ENCODE measurements at regions not wholly inside any gene's neighbourhood (a gene's known extent, or its start where the extent isn't known, plus 50 kb on each side); places are given as distances from the start of the nearest gene placed in this dataset.
A peak's percentile ranks its signal among the peaks of the same experiment; 100 is the strongest.

DNA sequence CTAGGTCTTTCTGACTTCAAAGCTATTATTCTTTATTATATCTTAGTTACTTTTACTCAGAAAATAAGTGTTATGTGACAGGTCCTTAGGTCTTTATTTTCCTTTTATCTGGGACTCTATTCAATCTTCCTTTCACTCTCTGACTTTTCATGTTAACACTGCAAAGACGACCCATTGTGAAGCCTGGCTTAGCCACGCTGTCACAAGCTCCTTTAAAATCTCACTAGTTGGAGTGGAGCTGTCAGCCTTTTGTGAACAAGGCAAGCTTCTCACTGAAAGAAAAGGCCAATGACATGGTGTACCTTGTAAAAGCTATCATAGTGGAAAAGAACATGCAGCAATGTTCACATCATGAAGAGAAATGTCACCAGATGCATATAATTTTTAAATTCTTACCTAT lies 1130.7 kb upstream of the FAM98A start:
- H3K9me3 ChIP-seq (ENCODE audit: low read depth) = no peaks in the 10 kb centered on the region
- H3K4me1 ChIP-seq = peaks cover 51% of the 10 kb centered on the region
- no peak for TF ChIP-seq EZH2phosphoT487 (IDR thresholded peaks at IDR 0.05)
- no peak for TF ChIP-seq EZH2 (IDR thresholded peaks at IDR 0.05)
- TF ChIP-seq, protein P1, sequence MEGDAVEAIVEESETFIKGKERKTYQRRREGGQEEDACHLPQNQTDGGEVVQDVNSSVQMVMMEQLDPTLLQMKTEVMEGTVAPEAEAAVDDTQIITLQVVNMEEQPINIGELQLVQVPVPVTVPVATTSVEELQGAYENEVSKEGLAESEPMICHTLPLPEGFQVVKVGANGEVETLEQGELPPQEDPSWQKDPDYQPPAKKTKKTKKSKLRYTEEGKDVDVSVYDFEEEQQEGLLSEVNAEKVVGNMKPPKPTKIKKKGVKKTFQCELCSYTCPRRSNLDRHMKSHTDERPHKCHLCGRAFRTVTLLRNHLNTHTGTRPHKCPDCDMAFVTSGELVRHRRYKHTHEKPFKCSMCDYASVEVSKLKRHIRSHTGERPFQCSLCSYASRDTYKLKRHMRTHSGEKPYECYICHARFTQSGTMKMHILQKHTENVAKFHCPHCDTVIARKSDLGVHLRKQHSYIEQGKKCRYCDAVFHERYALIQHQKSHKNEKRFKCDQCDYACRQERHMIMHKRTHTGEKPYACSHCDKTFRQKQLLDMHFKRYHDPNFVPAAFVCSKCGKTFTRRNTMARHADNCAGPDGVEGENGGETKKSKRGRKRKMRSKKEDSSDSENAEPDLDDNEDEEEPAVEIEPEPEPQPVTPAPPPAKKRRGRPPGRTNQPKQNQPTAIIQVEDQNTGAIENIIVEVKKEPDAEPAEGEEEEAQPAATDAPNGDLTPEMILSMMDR (IDR thresholded peaks at IDR 0.05) = no peak
- H2AFZ ChIP-seq (replicated peaks) = no peak overlapping the region
- no peak overlapping the region for H3K9ac ChIP-seq
- H3K36me3 ChIP-seq = no peaks in the 10 kb centered on the region
- peak; percentile 80 for DNase-seq (ENCODE audit: low spot score)
- peaks cover 23% of the 10 kb centered on the region for H3F3A ChIP-seq (ENCODE audit: low read depth)
- no peaks in the 10 kb centered on the region for H3K27me3 ChIP-seq
- Mint-ChIP-seq H3K36me3 (no peaks in the 10 kb centered on the region), H3K4me3 (no peak overlapping the region), H3K27ac (no peak overlapping the region), H3K27me3 (ENCODE audit: insufficient read depth, low read depth) (peaks cover 3% of the 10 kb centered on the region), H3K4me1 (peaks cover 24% of the 10 kb centered on the region), H3K9me3 (no peaks in the 10 kb centered on the region)
- H3K27ac ChIP-seq = no peak overlapping the region
- no peak overlapping the region for H3K4me3 ChIP-seq
- H3K79me2 ChIP-seq (ENCODE audit: low read depth) = no peaks in the 10 kb centered on the region
- peak overlapping the region; percentile 47 for H3K4me2 ChIP-seq
- no peaks in the 10 kb centered on the region for H4K20me1 ChIP-seq (ENCODE audit: low read depth)

DNA sequence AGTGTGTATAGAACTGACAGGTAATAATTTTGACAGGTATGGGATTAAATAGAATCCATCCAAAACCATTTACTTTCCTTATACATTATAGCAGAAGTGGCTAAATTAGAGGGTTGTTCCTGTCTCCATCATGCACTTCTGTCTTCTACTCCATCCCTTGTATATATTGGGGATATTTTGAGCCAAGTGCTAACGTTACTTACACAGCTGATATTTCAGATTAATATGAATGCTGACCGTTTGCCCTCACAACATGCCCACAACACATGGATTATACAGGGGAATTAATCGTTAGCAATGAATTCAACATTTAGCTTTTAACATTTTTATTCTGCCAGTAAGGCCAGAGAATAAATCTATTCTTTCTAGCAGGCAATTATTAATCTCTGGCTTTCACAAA lies 1125.0 kb upstream of the FAM98A start:
- Histone ChIP-seq H3K36me3 (no peaks in the 10 kb centered on the region), H3K27ac (no peak overlapping the region), H2AFZ (replicated peaks) (no peak overlapping the region), H3K4me3 (no peak overlapping the region), H3K9ac (no peak overlapping the region), H3K27me3 (no peaks in the 10 kb centered on the region), H3K9me3 (ENCODE audit: low read depth) (no peaks in the 10 kb centered on the region), H4K20me1 (ENCODE audit: low read depth) (no peaks in the 10 kb centered on the region), H3K4me1 (peaks cover 9% of the 10 kb centered on the region), H3K79me2 (ENCODE audit: low read depth) (no peaks in the 10 kb centered on the region), H3F3A (ENCODE audit: low read depth) (no peaks in the 10 kb centered on the region), H3K4me2 (no peak overlapping the region)
- H3K36me3 Mint-ChIP-seq = no peaks in the 10 kb centered on the region
- H3K4me3 Mint-ChIP-seq = no peak overlapping the region
- no peak overlapping the region for H3K27ac Mint-ChIP-seq
- H3K4me1 Mint-ChIP-seq = peaks cover 1% of the 10 kb centered on the region
- no peak for DNase-seq (ENCODE audit: low spot score)
- no peaks in the 10 kb centered on the region for H3K9me3 Mint-ChIP-seq
- TF ChIP-seq EZH2phosphoT487 (IDR thresholded peaks at IDR 0.05) (no peak), EZH2 (IDR thresholded peaks at IDR 0.05) (no peak)
- TF ChIP-seq, protein P1 (IDR thresholded peaks at IDR 0.05) = no peak
- H3K27me3 Mint-ChIP-seq (ENCODE audit: insufficient read depth, low read depth) = no peaks in the 10 kb centered on the region

DNA sequence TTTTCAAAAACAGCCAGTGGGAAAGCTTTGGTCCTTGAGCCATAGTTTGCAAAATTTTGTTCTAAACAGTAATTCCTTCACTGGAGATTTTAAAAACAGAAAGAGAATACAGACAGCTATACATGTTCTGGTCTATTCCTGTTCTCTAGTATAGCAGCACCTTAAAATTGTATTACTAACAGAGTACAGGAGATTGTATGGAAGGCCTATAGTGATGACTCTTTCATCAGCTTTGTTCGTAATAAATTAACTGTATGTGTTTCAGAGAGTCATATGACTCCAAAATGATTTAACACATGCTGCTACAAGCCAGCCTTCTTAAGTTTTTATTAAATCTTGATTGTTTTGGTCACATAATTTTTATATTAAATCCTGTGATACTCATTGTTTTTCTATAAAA lies 1124.6 kb upstream of the FAM98A start:
- H3K36me3 ChIP-seq = no peaks in the 10 kb centered on the region
- no peaks in the 10 kb centered on the region for H3K4me1 Mint-ChIP-seq
- no peaks in the 10 kb centered on the region for H3K79me2 ChIP-seq (ENCODE audit: low read depth)
- peaks cover 13% of the 10 kb centered on the region for H3K4me1 ChIP-seq
- H3K4me3 Mint-ChIP-seq = no peak overlapping the region
- no peak overlapping the region for H3K27ac Mint-ChIP-seq
- H3K4me3 ChIP-seq = no peak overlapping the region
- H4K20me1 ChIP-seq (ENCODE audit: low read depth) = no peaks in the 10 kb centered on the region
- no peaks in the 10 kb centered on the region for H3K27me3 Mint-ChIP-seq (ENCODE audit: insufficient read depth, low read depth)
- no peak for DNase-seq (ENCODE audit: low spot score)
- no peak overlapping the region for H3K9ac ChIP-seq
- H3K36me3 Mint-ChIP-seq = no peaks in the 10 kb centered on the region
- no peaks in the 10 kb centered on the region for H3K9me3 ChIP-seq (ENCODE audit: low read depth)
- no peaks in the 10 kb centered on the region for H3K9me3 Mint-ChIP-seq
- H3K27me3 ChIP-seq = no peaks in the 10 kb centered on the region
- H3K27ac ChIP-seq = no peak overlapping the region
- H3K4me2 ChIP-seq = no peak overlapping the region
- TF ChIP-seq, protein P1 (IDR thresholded peaks at IDR 0.05) = no peak
- TF ChIP-seq EZH2phosphoT487 (IDR thresholded peaks at IDR 0.05) (no peak), EZH2 (IDR thresholded peaks at IDR 0.05) (no peak)
- no peaks in the 10 kb centered on the region for H3F3A ChIP-seq (ENCODE audit: low read depth)
- H2AFZ ChIP-seq (replicated peaks) = no peak overlapping the region

All from neural progenitor cell (in vitro differentiated cells).